ENCODE measurements at regions not wholly inside any gene's neighbourhood (a gene's known extent, or its start where the extent isn't known, plus 50 kb on each side); places are given as distances from the start of the nearest gene placed in this dataset.
"Not testable (repeated sequence)": the region's sequence is repeated elsewhere in the genome, so short reads cannot be mapped to it uniquely, and the experiment has no call there.

DNA sequence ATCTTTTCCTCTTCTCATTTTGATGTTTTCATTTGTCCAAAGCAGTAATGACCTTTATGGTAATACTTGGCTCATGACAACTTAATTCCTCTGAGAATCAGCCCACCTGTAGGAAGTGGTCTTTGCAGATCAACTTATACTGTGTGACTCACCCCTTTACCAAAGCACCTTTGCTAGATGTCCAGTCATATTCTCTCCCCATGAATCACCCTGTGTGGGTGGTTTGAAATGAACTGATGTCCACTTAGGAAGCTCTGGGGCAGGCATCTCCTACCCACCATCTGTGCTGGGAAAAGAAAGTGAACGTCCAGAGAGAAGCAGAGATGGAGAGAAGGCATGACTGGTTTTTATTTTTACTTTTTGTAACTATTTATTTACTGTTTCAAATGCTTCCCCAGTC, 410.3 kb downstream of the KIF20B start:
- DNase-seq (no peak), ATAC-seq (no peak)
- no peaks in the 10 kb centered on the region for H3K9me3 ChIP-seq
- TF ChIP-seq, protein P1, sequence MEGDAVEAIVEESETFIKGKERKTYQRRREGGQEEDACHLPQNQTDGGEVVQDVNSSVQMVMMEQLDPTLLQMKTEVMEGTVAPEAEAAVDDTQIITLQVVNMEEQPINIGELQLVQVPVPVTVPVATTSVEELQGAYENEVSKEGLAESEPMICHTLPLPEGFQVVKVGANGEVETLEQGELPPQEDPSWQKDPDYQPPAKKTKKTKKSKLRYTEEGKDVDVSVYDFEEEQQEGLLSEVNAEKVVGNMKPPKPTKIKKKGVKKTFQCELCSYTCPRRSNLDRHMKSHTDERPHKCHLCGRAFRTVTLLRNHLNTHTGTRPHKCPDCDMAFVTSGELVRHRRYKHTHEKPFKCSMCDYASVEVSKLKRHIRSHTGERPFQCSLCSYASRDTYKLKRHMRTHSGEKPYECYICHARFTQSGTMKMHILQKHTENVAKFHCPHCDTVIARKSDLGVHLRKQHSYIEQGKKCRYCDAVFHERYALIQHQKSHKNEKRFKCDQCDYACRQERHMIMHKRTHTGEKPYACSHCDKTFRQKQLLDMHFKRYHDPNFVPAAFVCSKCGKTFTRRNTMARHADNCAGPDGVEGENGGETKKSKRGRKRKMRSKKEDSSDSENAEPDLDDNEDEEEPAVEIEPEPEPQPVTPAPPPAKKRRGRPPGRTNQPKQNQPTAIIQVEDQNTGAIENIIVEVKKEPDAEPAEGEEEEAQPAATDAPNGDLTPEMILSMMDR (IDR thresholded peaks at IDR 0.05 in 4 of 5, conservative IDR thresholded peaks at IDR 0.05 in 1 of 5): no peak
- no peak for TF ChIP-seq POLR2A (IDR thresholded peaks at IDR 0.05)
- intact Hi-C loops (cut with DNase I; ENCODE audit: low total_unique reads) (no loop called here), in situ Hi-C loops (cut with MboI; ENCODE audit: low sequenced_read_pairs in 4 of 4) (no loop called here)
- H3K27me3 ChIP-seq: no peaks in the 10 kb centered on the region
- H3K36me3 ChIP-seq: no peaks in the 10 kb centered on the region
- H3K4me1 ChIP-seq: no peaks in the 10 kb centered on the region
- no peak overlapping the region for H3K27ac ChIP-seq
- no peak overlapping the region for H3K4me3 ChIP-seq

- no peak overlapping the region for H3K27ac ChIP-seq
- no peaks in the 10 kb centered on the region for H3K36me3 ChIP-seq
- in situ Hi-C loops (cut with MboI; ENCODE audit: low sequenced_read_pairs in 4 of 4): no loop called here
- no peaks in the 10 kb centered on the region for H3K4me1 ChIP-seq
- no peak for TF ChIP-seq POLR2A (IDR thresholded peaks at IDR 0.05)
- TF ChIP-seq, protein P1 (IDR thresholded peaks at IDR 0.05 in 4 of 5, conservative IDR thresholded peaks at IDR 0.05 in 1 of 5): no peak
- no peak overlapping the region for H3K4me3 ChIP-seq
- ATAC-seq: no peak
- no peaks in the 10 kb centered on the region for H3K27me3 ChIP-seq
- DNase-seq: no peak
- no peaks in the 10 kb centered on the region for H3K9me3 ChIP-seq
- intact Hi-C loops (cut with DNase I; ENCODE audit: low total_unique reads): no loop called here
Measured at GRCh38 chr10:90112681-90113080, 411.3 kb downstream of the KIF20B start.

DNA sequence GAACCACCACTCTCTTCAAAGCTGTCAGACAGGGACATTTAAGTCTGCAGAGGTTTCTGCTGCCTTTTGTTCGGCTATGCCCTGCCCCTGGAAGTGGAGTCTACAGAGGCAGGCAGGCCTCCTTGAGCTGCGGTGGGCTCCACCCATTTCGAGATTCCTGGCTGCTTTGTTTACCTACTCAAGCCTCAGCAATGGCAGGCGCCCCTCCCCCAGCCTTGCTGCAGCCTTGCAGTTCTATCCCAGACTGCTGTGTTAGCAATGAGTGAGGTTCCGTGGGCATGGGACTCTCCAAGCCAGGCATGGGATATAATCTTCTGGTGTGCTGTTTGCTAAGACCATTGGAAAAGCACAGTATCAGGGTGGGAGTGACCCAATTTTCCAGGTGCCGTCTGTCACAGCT, 417.2 kb downstream of the KIF20B start:
- H3K4me1 ChIP-seq; ATAC-seq; H3K9me3 ChIP-seq; H3K36me3 ChIP-seq; H3K27me3 ChIP-seq; H3K4me3 ChIP-seq; H3K27ac ChIP-seq; intact Hi-C loops (cut with DNase I; ENCODE audit: low total_unique reads); DNase-seq; in situ Hi-C loops (cut with MboI; ENCODE audit: low sequenced_read_pairs in 4 of 4): not testable (repeated sequence)

DNA sequence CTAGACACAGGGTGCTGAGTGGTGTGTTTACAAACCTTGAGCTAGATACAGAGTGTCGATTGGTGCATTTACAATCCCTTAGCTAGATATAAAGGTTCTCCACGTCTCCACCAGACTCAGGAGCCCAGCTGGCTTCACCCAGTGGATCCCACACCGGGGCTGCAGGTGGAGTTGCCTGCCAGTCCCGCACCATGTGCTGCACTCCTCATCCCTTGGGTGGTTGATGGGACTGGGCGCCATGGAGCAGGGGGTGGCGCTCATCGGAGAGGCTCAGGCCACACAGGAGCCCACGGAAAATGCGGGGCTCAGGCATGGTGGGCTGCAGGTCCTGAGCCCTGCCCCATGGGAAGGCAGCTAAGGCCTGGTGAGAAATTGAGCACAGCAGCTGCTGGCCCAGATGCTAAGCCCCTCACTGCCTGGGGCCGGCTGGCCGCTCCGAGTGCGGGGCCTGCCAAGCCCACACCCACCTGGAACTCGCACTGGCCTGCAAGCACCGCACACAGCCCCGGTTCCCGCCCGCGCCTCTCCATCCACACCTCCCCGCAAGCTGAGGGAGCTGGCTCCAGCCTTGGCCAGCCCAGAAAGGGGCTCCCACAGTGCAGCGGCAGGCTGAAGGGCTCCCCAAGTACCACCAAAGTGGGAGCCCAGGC, 418.4 kb downstream of the KIF20B start:
- in situ Hi-C loops (cut with MboI; ENCODE audit: low sequenced_read_pairs in 4 of 4); ATAC-seq; H3K36me3 ChIP-seq: not testable (repeated sequence)

DNA sequence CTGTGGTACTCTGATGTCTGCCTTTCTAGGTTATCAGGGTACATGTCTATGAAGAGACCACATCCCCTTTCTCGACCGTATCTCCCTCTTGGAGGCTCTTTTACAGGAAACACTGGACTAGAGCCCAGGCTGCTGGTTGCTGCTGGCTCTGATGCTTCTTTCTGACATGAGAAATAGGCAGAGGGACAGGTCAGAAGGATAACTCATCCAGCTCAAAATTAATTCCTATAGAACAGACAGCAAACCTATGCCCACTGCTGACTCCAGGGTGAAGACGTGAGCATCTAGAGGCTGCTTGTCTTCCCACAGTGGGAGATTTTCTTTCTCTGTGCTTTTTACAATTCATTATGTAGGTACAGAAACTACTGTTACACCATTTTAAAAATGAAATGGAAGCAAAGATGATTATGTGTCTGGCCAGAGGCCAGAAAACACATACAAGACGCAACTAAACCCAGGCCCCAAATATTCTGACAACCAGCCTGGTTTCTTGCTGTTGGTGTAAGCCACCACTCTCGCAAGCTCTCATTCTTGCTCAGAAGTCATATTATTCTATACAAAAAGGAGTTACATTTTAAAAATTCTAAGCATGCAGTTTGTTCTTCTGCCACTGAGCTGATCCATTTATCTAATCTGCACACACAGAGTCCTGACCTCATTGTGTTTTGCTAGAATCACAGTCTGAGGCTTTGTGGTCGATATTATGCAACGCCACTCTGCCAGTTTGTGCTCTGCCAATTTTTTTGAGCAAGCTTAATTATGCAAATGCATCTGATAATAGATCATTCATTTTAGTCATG, 424.3 kb downstream of the KIF20B start:
- Histone ChIP-seq H3K4me3 (no peak overlapping the region), H3K27me3 (no peaks in the 10 kb centered on the region), H3K36me3 (no peaks in the 10 kb centered on the region), H3K9me3 (no peaks in the 10 kb centered on the region), H3K4me1 (no peaks in the 10 kb centered on the region), H3K27ac (no peak overlapping the region)
- intact Hi-C loops (cut with DNase I; ENCODE audit: low total_unique reads) (no loop called here), in situ Hi-C loops (cut with MboI; ENCODE audit: low sequenced_read_pairs in 4 of 4) (no loop called here)
- ATAC-seq (no peak), DNase-seq (no peak)
- TF ChIP-seq, protein P1 (IDR thresholded peaks at IDR 0.05 in 4 of 5, conservative IDR thresholded peaks at IDR 0.05 in 1 of 5): no peak
- no peak for TF ChIP-seq POLR2A (IDR thresholded peaks at IDR 0.05)

More for the DNA sequence above, 418.4 kb downstream of the KIF20B start:
- H3K4me1 ChIP-seq; H3K4me3 ChIP-seq; H3K27me3 ChIP-seq; H3K9me3 ChIP-seq; DNase-seq; intact Hi-C loops (cut with DNase I; ENCODE audit: low total_unique reads); H3K27ac ChIP-seq: not testable (repeated sequence)

All from gastrocnemius medialis (tissue), 4 donors.